Ovary (tissue), 3 donors: ENCODE measurements at regions not wholly inside any gene's neighbourhood (a gene's known extent, or its start where the extent isn't known, plus 50 kb on each side); places are given as distances from the start of the nearest gene placed in this dataset.

ENCODE experiments used
- POLR2A ChIP-seq: fragments of 450-650 bp; IDR thresholded peaks from one replicate; pipeline ENCODE4 v1.6.1; 2017; ENCODE audit warnings: antibody characterized with exemption, mild to moderate bottlenecking, moderate library complexity
- TF ChIP-seq, protein P1 (sequence below), 3 donors: fragments of 450-650 bp in 2 of 3; fragments of 200-600 bp in 1 of 3; IDR thresholded peaks; one replicate each; pipeline versions ENCODE4 v1.5.1 to v1.8.0; 2016 to 2022; ENCODE audit warnings: antibody characterized with exemption in 3 of 3, mild to moderate bottlenecking in 1 of 3
- donor health status: DM: no; HTN: no; CAD: no.

DNA sequence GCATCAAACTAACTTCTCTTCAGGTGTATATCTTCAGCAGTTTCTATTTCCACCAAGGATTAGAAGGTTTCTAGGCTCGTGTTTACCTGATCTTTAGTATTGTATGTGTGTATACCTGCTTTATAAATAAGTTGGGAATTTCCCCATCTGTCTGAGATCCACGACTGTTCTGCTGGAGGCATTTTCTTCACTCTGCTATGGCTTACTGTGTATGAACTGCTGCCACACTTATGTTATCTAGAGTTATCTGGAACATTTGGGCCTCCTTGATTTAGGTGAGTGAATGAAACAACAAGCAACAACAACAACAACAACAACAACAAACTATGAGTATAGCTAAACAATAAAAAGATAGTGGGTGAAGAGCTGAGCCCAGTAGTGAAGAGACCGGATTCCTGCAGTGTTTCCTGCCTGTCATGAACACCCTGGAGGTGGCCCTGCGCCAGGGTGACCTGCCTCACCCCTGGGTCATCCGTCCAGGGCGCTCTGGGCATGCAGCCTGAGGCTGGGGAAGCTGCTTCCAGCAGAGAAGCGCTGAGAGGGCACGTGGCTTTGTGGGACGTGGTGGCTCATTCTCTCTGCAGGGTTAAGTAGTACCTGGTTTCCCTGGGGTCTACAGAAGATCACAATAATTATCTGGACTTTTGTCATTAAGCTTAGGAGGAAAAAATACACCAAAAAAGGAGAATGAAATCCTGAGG is 56.1 kb upstream of the GATA6 start:
- TF ChIP-seq, protein P1, sequence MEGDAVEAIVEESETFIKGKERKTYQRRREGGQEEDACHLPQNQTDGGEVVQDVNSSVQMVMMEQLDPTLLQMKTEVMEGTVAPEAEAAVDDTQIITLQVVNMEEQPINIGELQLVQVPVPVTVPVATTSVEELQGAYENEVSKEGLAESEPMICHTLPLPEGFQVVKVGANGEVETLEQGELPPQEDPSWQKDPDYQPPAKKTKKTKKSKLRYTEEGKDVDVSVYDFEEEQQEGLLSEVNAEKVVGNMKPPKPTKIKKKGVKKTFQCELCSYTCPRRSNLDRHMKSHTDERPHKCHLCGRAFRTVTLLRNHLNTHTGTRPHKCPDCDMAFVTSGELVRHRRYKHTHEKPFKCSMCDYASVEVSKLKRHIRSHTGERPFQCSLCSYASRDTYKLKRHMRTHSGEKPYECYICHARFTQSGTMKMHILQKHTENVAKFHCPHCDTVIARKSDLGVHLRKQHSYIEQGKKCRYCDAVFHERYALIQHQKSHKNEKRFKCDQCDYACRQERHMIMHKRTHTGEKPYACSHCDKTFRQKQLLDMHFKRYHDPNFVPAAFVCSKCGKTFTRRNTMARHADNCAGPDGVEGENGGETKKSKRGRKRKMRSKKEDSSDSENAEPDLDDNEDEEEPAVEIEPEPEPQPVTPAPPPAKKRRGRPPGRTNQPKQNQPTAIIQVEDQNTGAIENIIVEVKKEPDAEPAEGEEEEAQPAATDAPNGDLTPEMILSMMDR (IDR thresholded peaks at IDR 0.05) = no peak
- no peak for TF ChIP-seq POLR2A
